B cell (primary cell): ENCODE measurements at regions not wholly inside any gene's neighbourhood (a gene's known extent, or its start where the extent isn't known, plus 50 kb on each side); places are given as distances from the start of the nearest gene placed in this dataset.

Source experiments
- ATAC-seq: fragments of 200-7000 bp; cut with Tn5 transposase; one replicate; pipeline ENCODE4 v1.10.0; 2021; ENCODE audit warnings: low read depth, mild to moderate bottlenecking, moderate number of reproducible peaks, moderate library complexity
- CTCF ChIA-PET: fragments of 350-600 bp; sonication (Branson Sonifier 250); formaldehyde crosslinking; loops from one replicate; lab custom pipeline; 2021; ENCODE audit warnings: antibody characterized with exemption, inconsistent platforms; lab: Charles Lee
- POLR2A ChIA-PET: fragments of 350-600 bp; sonication (Branson Sonifier 250); formaldehyde crosslinking; loops from one replicate; lab custom pipeline; 2021; ENCODE audit warnings: antibody characterized with exemption; lab: Charles Lee
- DNase-seq: peaks from one replicate; pipeline ENCODE4 v3.0.0; 2013
- H2AFZ ChIP-seq: 2 replicates; pipeline ENCODE4 v1.6.1; 2012; ENCODE audit warnings: mild to moderate bottlenecking, low read depth, low read length; ENCODE audit not compliant: insufficient read depth, poor library complexity, severe bottlenecking
- H3K27ac ChIP-seq, 2 donors: 1 replicate in 1 of 2; 2 replicates in 1 of 2; pipeline ENCODE4 v1.5.1; 2012 to 2013; ENCODE audit warnings: low read length in 2 of 2, mild to moderate bottlenecking in 2 of 2, moderate library complexity in 1 of 2
- H3K27me3 ChIP-seq, 4 experiments: fragments of 200-600 bp in 1 of 4; sonication (generic) in 1 of 4; replicated peaks in 1 of 4; 1 replicate in 2 of 4; 2 replicates in 2 of 4; pipeline versions ENCODE4 v1.6.1 to v1.7.0; 2013 to 2016; ENCODE audit warnings: low read length in 3 of 4, mild to moderate bottlenecking in 2 of 4, mixed read lengths in 1 of 4, moderate library complexity in 1 of 4; ENCODE audit not compliant: insufficient read depth in 4 of 4, control insufficient read depth in 3 of 4; ENCODE audit errors: control extremely low read depth in 1 of 4
- H3K36me3 ChIP-seq, 2 experiments: replicated peaks in 1 of 2; 1 replicate in 1 of 2; 2 replicates in 1 of 2; pipeline versions ENCODE4 v1.6.1 to v1.7.1; 2013; ENCODE audit warnings: low read length in 1 of 2; ENCODE audit not compliant: insufficient read depth in 2 of 2, control insufficient read depth in 1 of 2; ENCODE audit errors: control extremely low read depth in 1 of 2, extremely low read depth in 1 of 2
- H3K4me1 ChIP-seq, 2 donors: fragments of 200-600 bp in 1 of 2; sonication (generic) in 1 of 2; 1 replicate in 1 of 2; 2 replicates in 1 of 2; pipeline versions ENCODE4 v1.5.1 to v1.6.1; 2013 to 2017; ENCODE audit warnings: low read length in 2 of 2; ENCODE audit not compliant: control insufficient read depth in 2 of 2, insufficient read depth in 2 of 2
- H3K4me2 ChIP-seq: replicated peaks from 2 replicates; pipeline ENCODE3; 2012; ENCODE audit warnings: mild to moderate bottlenecking, low read depth, low read length; ENCODE audit not compliant: poor library complexity, severe bottlenecking
- H3K4me3 ChIP-seq, 5 experiments: fragments of 200-600 bp in 1 of 5; sonication (generic) in 1 of 5; 1 replicate in 3 of 5; 2 replicates in 2 of 5; pipeline versions ENCODE4 v1.5.1 to v1.7.0; 2011 to 2016; ENCODE audit warnings: low read length in 4 of 5, mild to moderate bottlenecking in 4 of 5, low read depth in 2 of 5, control low read depth in 1 of 5, moderate library complexity in 1 of 5; ENCODE audit not compliant: insufficient read depth in 1 of 5; ENCODE audit errors: control extremely low read depth in 1 of 5, extremely low read depth in 1 of 5
- H3K79me2 ChIP-seq: fragments of 200-600 bp; sonication (generic); one replicate; pipeline ENCODE4 v1.6.0; 2016; ENCODE audit warnings: low read length; ENCODE audit not compliant: control insufficient read depth, insufficient read depth
- H3K9ac ChIP-seq: fragments of 200-600 bp; sonication (generic); 2 replicates; pipeline ENCODE4 v1.6.1; 2017; ENCODE audit warnings: mild to moderate bottlenecking, low read length, moderate library complexity
- H3K9me3 ChIP-seq, 3 donors: one replicate each; pipeline versions ENCODE4 v1.6.1 to v1.7.1; 2013; ENCODE audit warnings: low read length in 2 of 3; ENCODE audit not compliant: control insufficient read depth in 2 of 3, insufficient read depth in 1 of 3; ENCODE audit errors: control extremely low read depth in 1 of 3
- H4K20me1 ChIP-seq: 2 replicates; pipeline ENCODE4 v1.6.0; 2012; ENCODE audit warnings: mild to moderate bottlenecking, low read length; ENCODE audit not compliant: insufficient read depth, control insufficient read depth, poor library complexity, severe bottlenecking
- H3K27ac Mint-ChIP-seq: one replicate; pipeline ENCODE4 v1.8.0; 2021; ENCODE audit warnings: mixed read lengths
- H3K27me3 Mint-ChIP-seq: one replicate; pipeline ENCODE4 v1.8.0; 2021; ENCODE audit warnings: mixed read lengths
- H3K4me1 Mint-ChIP-seq: one replicate; pipeline ENCODE4 v1.8.0; 2021; ENCODE audit warnings: mixed read lengths
- H3K4me3 Mint-ChIP-seq: one replicate; pipeline ENCODE4 v1.8.0; 2021; ENCODE audit warnings: mixed read lengths
- H3K9me3 Mint-ChIP-seq: one replicate; pipeline ENCODE4 v1.8.0; 2022; ENCODE audit warnings: mixed read lengths; ENCODE audit not compliant: insufficient read depth
- EZH2 ChIP-seq: IDR thresholded peaks from 2 replicates; pipeline ENCODE4 v1.6.1; 2012; ENCODE audit warnings: borderline replicate concordance, low read depth, mild to moderate bottlenecking, moderate library complexity, low read length; ENCODE audit not compliant: insufficient read depth, poor library complexity, severe bottlenecking
- WGBS: methylation state at CpG from one replicate; pipeline ENCODE4 v1.1.5; 2013; ENCODE audit warnings: missing lambda C conversion rate; ENCODE audit not compliant: insufficient coverage; 5-methylcytosine and 5-hydroxymethylcytosine counted together
- intact Hi-C: fragments of 100-400 bp; cut with micrococcal nuclease; formaldehyde crosslinking; loops from one replicate; pipeline ENCODE4 v1.10.0; 2022
- TF ChIP-seq, protein P1 (sequence below): fragments of 200-600 bp; IDR thresholded peaks from one replicate; pipeline ENCODE4 v1.8.0; 2022; ENCODE audit warnings: antibody characterized with exemption, mild to moderate bottlenecking

DNA sequence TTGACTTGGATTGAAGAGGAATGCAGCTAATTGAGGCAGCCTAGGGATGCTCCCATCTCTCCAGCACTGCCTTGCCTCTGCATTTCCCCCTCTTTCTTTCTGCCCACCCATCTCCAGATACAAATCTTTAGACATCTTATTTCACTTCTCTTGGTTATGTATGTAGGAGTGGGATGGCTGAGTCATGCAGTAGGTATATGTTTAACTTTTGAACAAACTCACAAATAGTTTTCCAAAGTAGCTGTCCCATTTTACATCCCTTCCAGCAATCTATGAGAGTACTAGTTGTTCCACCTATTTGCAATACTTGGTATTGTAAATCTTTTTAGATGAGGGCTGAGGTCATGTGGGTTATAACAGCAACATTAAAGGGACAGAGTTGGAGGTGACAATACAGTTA lies 329.9 kb downstream of the DYSF start:
- Histone ChIP-seq H3K9me3 (no peaks in the 10 kb centered on the region), H3K79me2 (no peaks in the 10 kb centered on the region), H3K9ac (no peak overlapping the region), H3K4me3 (no peak overlapping the region), H2AFZ (no peak overlapping the region), H3K27me3 (peaks cover 0 to 2% (median 0%) of the 10 kb centered on the region in 4 experiments), H3K27ac (no peak overlapping the region), H4K20me1 (no peaks in the 10 kb centered on the region), H3K36me3 (no peaks in the 10 kb centered on the region), H3K4me1 (no peaks in the 10 kb centered on the region), H3K4me2 (no peak overlapping the region)
- no peak for ATAC-seq
- no peak overlapping the region for H3K4me3 Mint-ChIP-seq
- H3K9me3 Mint-ChIP-seq = no peaks in the 10 kb centered on the region
- CTCF ChIA-PET = no interaction called here
- H3K27me3 Mint-ChIP-seq = peaks cover 5% of the 10 kb centered on the region
- H3K27ac Mint-ChIP-seq = no peak overlapping the region
- H3K4me1 Mint-ChIP-seq = no peaks in the 10 kb centered on the region
- DNase-seq = no peak
- POLR2A ChIA-PET = no interaction called here
- TF ChIP-seq, protein P1, sequence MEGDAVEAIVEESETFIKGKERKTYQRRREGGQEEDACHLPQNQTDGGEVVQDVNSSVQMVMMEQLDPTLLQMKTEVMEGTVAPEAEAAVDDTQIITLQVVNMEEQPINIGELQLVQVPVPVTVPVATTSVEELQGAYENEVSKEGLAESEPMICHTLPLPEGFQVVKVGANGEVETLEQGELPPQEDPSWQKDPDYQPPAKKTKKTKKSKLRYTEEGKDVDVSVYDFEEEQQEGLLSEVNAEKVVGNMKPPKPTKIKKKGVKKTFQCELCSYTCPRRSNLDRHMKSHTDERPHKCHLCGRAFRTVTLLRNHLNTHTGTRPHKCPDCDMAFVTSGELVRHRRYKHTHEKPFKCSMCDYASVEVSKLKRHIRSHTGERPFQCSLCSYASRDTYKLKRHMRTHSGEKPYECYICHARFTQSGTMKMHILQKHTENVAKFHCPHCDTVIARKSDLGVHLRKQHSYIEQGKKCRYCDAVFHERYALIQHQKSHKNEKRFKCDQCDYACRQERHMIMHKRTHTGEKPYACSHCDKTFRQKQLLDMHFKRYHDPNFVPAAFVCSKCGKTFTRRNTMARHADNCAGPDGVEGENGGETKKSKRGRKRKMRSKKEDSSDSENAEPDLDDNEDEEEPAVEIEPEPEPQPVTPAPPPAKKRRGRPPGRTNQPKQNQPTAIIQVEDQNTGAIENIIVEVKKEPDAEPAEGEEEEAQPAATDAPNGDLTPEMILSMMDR = no peak
- TF ChIP-seq EZH2 = no peak
- intact Hi-C loops = no loop called here

DNA sequence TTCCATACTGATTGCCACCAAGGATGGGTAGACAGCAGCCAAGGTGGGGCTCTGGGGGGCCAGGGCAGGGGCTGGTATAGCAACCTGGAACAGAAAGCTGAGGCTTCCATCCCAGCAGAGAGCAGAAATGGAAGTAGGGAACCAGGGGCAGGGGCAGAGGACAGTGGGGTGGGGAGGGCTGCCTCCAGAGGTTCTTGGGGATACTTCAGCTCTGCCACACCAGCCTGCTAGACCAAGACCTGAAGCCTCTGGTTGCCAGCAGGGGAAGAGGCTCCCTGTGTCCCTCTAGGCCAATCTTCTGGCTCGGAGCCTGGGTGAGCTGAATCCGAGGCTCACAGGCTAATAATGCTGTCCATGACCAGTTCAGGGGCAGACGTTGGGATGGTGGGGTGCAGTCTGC lies 329.0 kb downstream of the DYSF start:
- Histone ChIP-seq H3K36me3 (no peaks in the 10 kb centered on the region), H3K4me3 (no peak overlapping the region), H3K9me3 (no peaks in the 10 kb centered on the region), H3K27ac (no peak overlapping the region), H3K9ac (no peak overlapping the region), H4K20me1 (no peaks in the 10 kb centered on the region), H3K4me1 (no peaks in the 10 kb centered on the region), H3K27me3 (peaks cover 0 to 2% (median 0%) of the 10 kb centered on the region in 4 experiments), H3K79me2 (no peaks in the 10 kb centered on the region), H3K4me2 (no peak overlapping the region), H2AFZ (no peak overlapping the region)
- Mint-ChIP-seq H3K9me3 (no peaks in the 10 kb centered on the region), H3K27ac (no peak overlapping the region), H3K4me1 (no peaks in the 10 kb centered on the region), H3K27me3 (peaks cover 5% of the 10 kb centered on the region), H3K4me3 (no peak overlapping the region)
- TF ChIP-seq EZH2 = no peak
- TF ChIP-seq, protein P1 = no peak
- ATAC-seq (no peak), DNase-seq (no peak)
- POLR2A ChIA-PET = no interaction called here
- CTCF ChIA-PET = interaction anchor here (1.6 kb wide), 1 partner anchor 12 kb away, joined by 3 read pairs; no protein-coding TSS in a partner anchor
- WGBS = 43% methylated on average over 3 of the region's 3 CpGs
- intact Hi-C loops = no loop called here
